Activated T-helper 17 cell treated with anti-CD3 and anti-CD28 coated beads, Interleukin-2, amount 50 U/mL, for 72 hours (primary cell): ENCODE measurements at regions not wholly inside any gene's neighbourhood (a gene's known extent, or its start where the extent isn't known, plus 50 kb on each side); places are given as distances from the start of the nearest gene placed in this dataset.

Experiments
- ATAC-seq: fragments of 150-1000 bp; cut with Tn5 transposase; replicated peaks from 2 replicates; pipeline ENCODE4 v1.10.0; 2021; ENCODE audit warnings: mild to moderate bottlenecking, moderate library complexity
- H3K27ac Mint-ChIP-seq: one replicate; pipeline ENCODE4 v1.8.0; 2022; ENCODE audit warnings: mixed read lengths
- H3K27me3 Mint-ChIP-seq: one replicate; pipeline ENCODE4 v1.8.0; 2022; ENCODE audit warnings: mixed read lengths
- H3K36me3 Mint-ChIP-seq: one replicate; pipeline ENCODE4 v1.8.0; 2022; ENCODE audit warnings: low read depth, mild to moderate bottlenecking, mixed read lengths
- H3K4me1 Mint-ChIP-seq: one replicate; pipeline ENCODE4 v1.8.0; 2022; ENCODE audit warnings: mixed read lengths
- H3K4me3 Mint-ChIP-seq: one replicate; pipeline ENCODE4 v1.8.0; 2022; ENCODE audit warnings: mild to moderate bottlenecking, mixed read lengths
- H3K9me3 Mint-ChIP-seq: one replicate; pipeline ENCODE4 v1.8.0; 2022; ENCODE audit warnings: mixed read lengths

- H3K4me1 Mint-ChIP-seq: no peaks in the 10 kb centered on the region
- H3K9me3 Mint-ChIP-seq: peaks cover 6% of the 10 kb centered on the region
- H3K36me3 Mint-ChIP-seq: no peaks in the 10 kb centered on the region
- no peaks in the 10 kb centered on the region for H3K27me3 Mint-ChIP-seq
- no peak for ATAC-seq
- H3K27ac Mint-ChIP-seq: no peak overlapping the region
- no peak overlapping the region for H3K4me3 Mint-ChIP-seq
These were observed 389.5 kb upstream of the FAT3 start for GRCh38 chr11:91835051-91835560.

- ATAC-seq: no peak
- no peaks in the 10 kb centered on the region for H3K27me3 Mint-ChIP-seq
- H3K9me3 Mint-ChIP-seq: peaks cover 3% of the 10 kb centered on the region
These were observed 395.7 kb upstream of the FAT3 start for GRCh38 chr11:91828901-91829300.

GRCh38 chr11:91825777-91826176, 398.8 kb upstream of the FAT3 start:
- H3K4me3 Mint-ChIP-seq: no peak overlapping the region
- no peaks in the 10 kb centered on the region for H3K27me3 Mint-ChIP-seq
- no peaks in the 10 kb centered on the region for H3K36me3 Mint-ChIP-seq
- H3K4me1 Mint-ChIP-seq: no peaks in the 10 kb centered on the region
- no peak overlapping the region for H3K27ac Mint-ChIP-seq
- H3K9me3 Mint-ChIP-seq: peaks cover 8% of the 10 kb centered on the region
- ATAC-seq: no peak

More at GRCh38 chr11:91828901-91829300, 395.7 kb upstream of the FAT3 start:
- Mint-ChIP-seq H3K4me3 (no peak overlapping the region), H3K4me1 (no peaks in the 10 kb centered on the region), H3K27ac (no peak overlapping the region), H3K36me3 (no peaks in the 10 kb centered on the region)

GRCh38 chr11:91823252-91823830, 401.3 kb upstream of the FAT3 start:
- Mint-ChIP-seq H3K27me3 (no peaks in the 10 kb centered on the region), H3K4me1 (no peaks in the 10 kb centered on the region), H3K27ac (no peak overlapping the region), H3K4me3 (no peak overlapping the region), H3K36me3 (no peaks in the 10 kb centered on the region), H3K9me3 (peaks cover 8% of the 10 kb centered on the region)
- no peak for ATAC-seq

GRCh38 chr11:91822805-91823204, 401.8 kb upstream of the FAT3 start:
- peaks cover 8% of the 10 kb centered on the region for H3K9me3 Mint-ChIP-seq
- no peak overlapping the region for H3K4me3 Mint-ChIP-seq
- no peak for ATAC-seq
- H3K27me3 Mint-ChIP-seq: no peaks in the 10 kb centered on the region
- H3K4me1 Mint-ChIP-seq: no peaks in the 10 kb centered on the region
- no peak overlapping the region for H3K27ac Mint-ChIP-seq
- no peaks in the 10 kb centered on the region for H3K36me3 Mint-ChIP-seq

- Mint-ChIP-seq H3K4me1 (no peaks in the 10 kb centered on the region), H3K27ac (no peak overlapping the region), H3K27me3 (no peaks in the 10 kb centered on the region), H3K36me3 (no peaks in the 10 kb centered on the region), H3K9me3 (peaks cover 8% of the 10 kb centered on the region), H3K4me3 (no peak overlapping the region)
- ATAC-seq: no peak
These were observed 403.9 kb upstream of the FAT3 start for GRCh38 chr11:91820709-91821108.

GRCh38 chr11:91819777-91820176, 404.8 kb upstream of the FAT3 start:
- H3K9me3 Mint-ChIP-seq: peaks cover 8% of the 10 kb centered on the region
- H3K27ac Mint-ChIP-seq: no peak overlapping the region
- H3K4me3 Mint-ChIP-seq: no peak overlapping the region
- ATAC-seq: no peak
- no peaks in the 10 kb centered on the region for H3K27me3 Mint-ChIP-seq
- no peaks in the 10 kb centered on the region for H3K4me1 Mint-ChIP-seq
- H3K36me3 Mint-ChIP-seq: no peaks in the 10 kb centered on the region

GRCh38 chr11:91819195-91819594, 405.4 kb upstream of the FAT3 start:
- ATAC-seq: no peak
- no peaks in the 10 kb centered on the region for H3K27me3 Mint-ChIP-seq
- H3K27ac Mint-ChIP-seq: no peak overlapping the region
- no peaks in the 10 kb centered on the region for H3K36me3 Mint-ChIP-seq
- H3K9me3 Mint-ChIP-seq: peaks cover 8% of the 10 kb centered on the region
- no peaks in the 10 kb centered on the region for H3K4me1 Mint-ChIP-seq
- H3K4me3 Mint-ChIP-seq: no peak overlapping the region

GRCh38 chr11:91817996-91818395, 406.6 kb upstream of the FAT3 start:
- Mint-ChIP-seq H3K9me3 (peaks cover 8% of the 10 kb centered on the region), H3K27ac (no peak overlapping the region), H3K4me3 (no peak overlapping the region), H3K4me1 (no peaks in the 10 kb centered on the region), H3K27me3 (no peaks in the 10 kb centered on the region), H3K36me3 (no peaks in the 10 kb centered on the region)
- no peak for ATAC-seq

GRCh38 chr11:91813263-91813662, 411.4 kb upstream of the FAT3 start:
- Mint-ChIP-seq H3K36me3 (no peaks in the 10 kb centered on the region), H3K9me3 (peaks cover 14% of the 10 kb centered on the region), H3K4me1 (no peaks in the 10 kb centered on the region), H3K27me3 (no peaks in the 10 kb centered on the region), H3K4me3 (no peak overlapping the region), H3K27ac (no peak overlapping the region)
- no peak for ATAC-seq

- H3K27me3 Mint-ChIP-seq: no peaks in the 10 kb centered on the region
- no peak for ATAC-seq
These were observed 413.7 kb upstream of the FAT3 start for GRCh38 chr11:91810871-91811270.

GRCh38 chr11:91805293-91805692, 419.3 kb upstream of the FAT3 start:
- Mint-ChIP-seq H3K27me3 (no peaks in the 10 kb centered on the region), H3K4me1 (no peaks in the 10 kb centered on the region), H3K4me3 (no peak overlapping the region), H3K9me3 (peaks cover 5% of the 10 kb centered on the region), H3K27ac (no peak overlapping the region), H3K36me3 (no peaks in the 10 kb centered on the region)
- no peak for ATAC-seq

More at GRCh38 chr11:91810871-91811270, 413.7 kb upstream of the FAT3 start:
- Mint-ChIP-seq H3K36me3 (no peaks in the 10 kb centered on the region), H3K4me3 (no peak overlapping the region), H3K9me3 (peaks cover 14% of the 10 kb centered on the region), H3K27ac (no peak overlapping the region), H3K4me1 (no peaks in the 10 kb centered on the region)

- no peak for ATAC-seq
- Mint-ChIP-seq H3K4me1 (no peaks in the 10 kb centered on the region), H3K27ac (no peak overlapping the region), H3K9me3 (no peaks in the 10 kb centered on the region), H3K4me3 (no peak overlapping the region), H3K27me3 (no peaks in the 10 kb centered on the region), H3K36me3 (no peaks in the 10 kb centered on the region)
These were observed 420.6 kb upstream of the FAT3 start for GRCh38 chr11:91804042-91804441.

GRCh38 chr11:91802475-91802874, 422.1 kb upstream of the FAT3 start:
- Mint-ChIP-seq H3K4me3 (no peak overlapping the region), H3K27me3 (no peaks in the 10 kb centered on the region), H3K9me3 (no peaks in the 10 kb centered on the region), H3K27ac (no peak overlapping the region), H3K4me1 (no peaks in the 10 kb centered on the region), H3K36me3 (no peaks in the 10 kb centered on the region)
- no peak for ATAC-seq

GRCh38 chr11:91800208-91800914, 424.3 kb upstream of the FAT3 start:
- H3K36me3 Mint-ChIP-seq: no peaks in the 10 kb centered on the region
- no peaks in the 10 kb centered on the region for H3K4me1 Mint-ChIP-seq
- H3K27ac Mint-ChIP-seq: no peak overlapping the region

More at GRCh38 chr11:91800208-91800914, 424.3 kb upstream of the FAT3 start:
- H3K4me3 Mint-ChIP-seq: no peak overlapping the region
- ATAC-seq: no peak
- peaks cover 3% of the 10 kb centered on the region for H3K9me3 Mint-ChIP-seq
- H3K27me3 Mint-ChIP-seq: no peaks in the 10 kb centered on the region
